Dendritic cell treated with granulocyte-macrophage colony-stimulating factor and Interleukin-4, amounts not matched to agents 40 ng/mL and 50 ng/mL, for 4 days (primary cell): ENCODE measurements at regions not wholly inside any gene's neighbourhood (a gene's known extent, or its start where the extent isn't known, plus 50 kb on each side); places are given as distances from the start of the nearest gene placed in this dataset.
"Not testable (repeated sequence)": the region's sequence is repeated elsewhere in the genome, so short reads cannot be mapped to it uniquely, and the experiment has no call there.

Source experiments
- H3K27ac Mint-ChIP-seq: one replicate; pipeline ENCODE4 v1.8.0; 2022; ENCODE audit warnings: mild to moderate bottlenecking, mixed read lengths
- H3K27me3 Mint-ChIP-seq: one replicate; pipeline ENCODE4 v1.8.0; 2022; ENCODE audit warnings: mild to moderate bottlenecking, mixed read lengths
- H3K36me3 Mint-ChIP-seq: one replicate; pipeline ENCODE4 v1.8.0; 2022; ENCODE audit warnings: low read depth, mixed read lengths
- H3K4me1 Mint-ChIP-seq: one replicate; pipeline ENCODE4 v1.8.0; 2022; ENCODE audit warnings: low read depth, mixed read lengths
- H3K4me3 Mint-ChIP-seq: one replicate; pipeline ENCODE4 v1.8.0; 2022; ENCODE audit warnings: mild to moderate bottlenecking, moderate library complexity, mixed read lengths
- H3K9me3 Mint-ChIP-seq: one replicate; pipeline ENCODE4 v1.8.0; 2022; ENCODE audit warnings: mixed read lengths
- intact Hi-C: fragments of 100-400 bp; cut with micrococcal nuclease; formaldehyde crosslinking; loops from one replicate; pipeline ENCODE4 v1.15.0; 2022

DNA sequence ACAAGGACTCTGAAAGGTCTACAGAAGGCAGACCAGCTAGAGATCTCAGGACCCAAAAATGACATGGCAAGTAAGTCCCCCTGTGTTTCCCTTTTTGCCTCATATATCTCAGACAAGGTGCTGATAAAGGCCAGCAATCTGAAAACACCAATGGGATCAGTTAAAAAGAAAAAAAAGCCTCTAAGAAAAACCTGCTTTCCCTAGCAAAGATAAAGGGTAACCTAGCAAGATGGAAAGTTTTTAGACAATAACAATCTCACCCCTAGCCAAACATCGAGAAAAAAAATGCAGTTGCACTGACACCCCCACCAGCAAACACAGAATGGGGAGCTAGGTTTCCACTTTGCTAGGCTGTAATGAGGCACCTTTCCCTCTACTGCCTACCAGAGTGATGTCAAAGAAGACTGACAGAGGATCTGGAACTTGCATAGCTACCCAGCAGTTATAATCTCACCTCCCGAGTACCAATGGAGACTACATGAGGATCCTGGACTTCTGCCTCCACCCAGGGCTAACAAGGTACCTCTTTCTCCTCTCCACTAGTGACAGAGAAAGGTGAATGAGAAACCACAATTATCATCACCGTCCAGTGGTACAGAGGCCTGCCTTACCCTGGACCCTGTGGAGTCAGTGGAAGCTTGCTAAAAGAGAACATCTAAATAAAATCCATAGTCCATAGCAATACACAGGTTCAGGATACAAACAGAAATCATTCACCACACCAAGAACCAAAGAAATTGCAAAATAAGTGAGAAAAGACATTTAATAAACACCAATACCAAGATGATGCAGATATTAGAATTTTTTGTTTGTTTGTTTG, 240.8 kb downstream of the ARHGAP12 start:
- Mint-ChIP-seq H3K4me1 (no peaks in the 10 kb centered on the region), H3K27me3 (no peaks in the 10 kb centered on the region), H3K27ac (no peak overlapping the region), H3K4me3 (no peak overlapping the region), H3K9me3 (peaks cover 62% of the 10 kb centered on the region), H3K36me3 (peaks cover 14% of the 10 kb centered on the region)
- intact Hi-C loops, result no loop called here

DNA sequence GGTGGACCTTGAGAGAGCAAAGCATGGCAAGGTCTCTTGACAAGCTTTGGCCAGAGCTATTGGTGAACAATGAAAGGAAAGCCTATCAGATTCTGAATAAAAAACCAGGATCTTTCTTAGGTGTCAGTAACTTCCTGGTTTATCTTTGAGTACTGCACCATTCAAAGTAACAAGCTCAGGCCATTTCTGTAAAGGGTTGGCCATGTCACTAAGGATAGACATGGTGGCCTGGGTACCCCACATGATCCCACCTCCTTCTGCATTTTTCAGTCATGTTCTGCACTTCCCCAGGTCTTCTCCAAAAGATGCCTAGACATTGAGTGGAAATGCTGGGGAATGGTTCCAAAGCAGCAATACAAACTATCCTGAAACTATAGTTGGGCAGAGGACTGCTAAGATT, 242.0 kb downstream of the ARHGAP12 start:
- H3K9me3 Mint-ChIP-seq, result peaks cover 74% of the 10 kb centered on the region
- H3K4me1 Mint-ChIP-seq, result no peaks in the 10 kb centered on the region
- no peak overlapping the region for H3K27ac Mint-ChIP-seq
- no peaks in the 10 kb centered on the region for H3K27me3 Mint-ChIP-seq
- intact Hi-C loops, result no loop called here
- H3K4me3 Mint-ChIP-seq, result no peak overlapping the region
- peaks cover 14% of the 10 kb centered on the region for H3K36me3 Mint-ChIP-seq

GRCh38 chr10:31683682-31684081, 244.9 kb downstream of the ARHGAP12 start:
- no peak overlapping the region for H3K27ac Mint-ChIP-seq
- H3K9me3 Mint-ChIP-seq, result peaks cover 64% of the 10 kb centered on the region
- intact Hi-C loops, result no loop called here
- peaks cover 2% of the 10 kb centered on the region for H3K36me3 Mint-ChIP-seq
- H3K4me1 Mint-ChIP-seq, result no peaks in the 10 kb centered on the region
- no peak overlapping the region for H3K4me3 Mint-ChIP-seq
- no peaks in the 10 kb centered on the region for H3K27me3 Mint-ChIP-seq

GRCh38 chr10:31679936-31680335, 248.7 kb downstream of the ARHGAP12 start:
- H3K36me3 Mint-ChIP-seq, result no peaks in the 10 kb centered on the region
- no peaks in the 10 kb centered on the region for H3K27me3 Mint-ChIP-seq
- H3K9me3 Mint-ChIP-seq, result peaks cover 62% of the 10 kb centered on the region
- H3K4me3 Mint-ChIP-seq, result no peak overlapping the region
- no peak overlapping the region for H3K27ac Mint-ChIP-seq
- H3K4me1 Mint-ChIP-seq, result no peaks in the 10 kb centered on the region
- intact Hi-C loops, result no loop called here

DNA sequence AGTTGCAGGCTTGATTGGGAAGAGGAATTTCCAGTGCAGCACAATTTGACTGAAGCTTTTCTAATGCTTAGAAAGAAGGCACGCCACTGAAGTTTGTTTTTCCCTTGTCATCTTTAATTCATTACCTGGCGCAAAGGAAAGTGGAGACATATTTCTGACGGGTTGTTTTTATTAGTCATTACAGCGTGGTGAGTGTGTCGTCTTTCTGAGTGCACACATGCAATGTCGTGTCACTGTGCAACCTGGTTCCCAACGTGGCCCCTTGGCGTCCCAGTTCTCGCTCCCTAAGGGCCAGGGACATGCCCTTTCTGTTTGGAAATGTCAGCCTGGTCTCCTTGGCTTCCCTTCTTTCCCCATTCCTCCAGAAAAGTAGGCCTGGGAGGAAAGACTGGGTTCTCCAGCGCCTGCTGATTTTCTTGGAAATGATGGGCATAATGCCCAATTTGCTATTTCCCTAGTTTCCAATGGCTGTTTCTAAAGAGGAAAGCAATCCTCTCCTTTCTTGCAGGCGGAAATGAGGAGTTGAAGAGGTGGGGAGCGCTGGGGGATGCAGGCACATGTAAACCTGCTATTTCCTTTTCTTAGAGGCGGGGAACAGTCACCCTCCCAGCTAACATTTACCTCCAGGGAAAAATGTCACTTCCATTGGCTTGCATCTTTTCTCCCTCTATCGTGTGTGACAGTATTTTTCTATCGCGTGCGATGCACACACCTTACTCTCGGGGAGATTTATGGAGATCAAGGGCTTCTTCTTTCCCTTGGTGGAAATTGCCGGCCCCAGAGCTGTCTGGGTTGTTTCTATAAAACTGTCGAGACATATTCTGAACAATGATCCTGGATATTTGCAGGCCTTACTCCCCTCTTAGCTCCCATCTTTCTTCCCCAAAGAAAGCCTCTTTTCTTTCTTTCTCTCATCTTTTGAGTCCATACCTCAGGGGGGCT, 249.8 kb downstream of the ARHGAP12 start:
- peaks cover 62% of the 10 kb centered on the region for H3K9me3 Mint-ChIP-seq
- H3K27me3 Mint-ChIP-seq, result no peaks in the 10 kb centered on the region
- H3K27ac Mint-ChIP-seq, result no peak overlapping the region

DNA sequence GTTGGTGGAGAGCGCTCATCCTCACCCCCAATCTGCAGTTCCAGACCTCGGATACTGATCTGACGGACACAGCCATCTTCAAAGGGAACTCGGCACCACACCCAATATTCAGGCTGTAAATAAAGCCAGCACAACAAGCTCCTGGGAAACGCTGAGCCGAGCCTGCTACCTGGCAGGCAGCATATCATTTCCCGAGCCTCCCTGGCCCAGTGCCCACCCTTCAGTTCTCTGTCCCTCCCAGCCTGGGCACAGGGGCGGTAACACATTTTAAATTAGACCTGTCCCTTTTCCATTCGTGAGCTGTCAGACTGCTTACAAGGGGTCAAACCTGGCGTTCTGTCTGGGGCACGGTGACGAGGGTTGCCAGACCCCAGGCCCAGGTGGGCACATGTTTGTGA, 250.5 kb downstream of the ARHGAP12 start:
- Mint-ChIP-seq H3K4me3 (no peak overlapping the region), H3K27ac (no peak overlapping the region), H3K27me3 (no peaks in the 10 kb centered on the region), H3K36me3 (peaks cover 5% of the 10 kb centered on the region), H3K4me1 (no peaks in the 10 kb centered on the region), H3K9me3 (peaks cover 62% of the 10 kb centered on the region)
- intact Hi-C loops, result no loop called here

More for the DNA sequence above, 249.8 kb downstream of the ARHGAP12 start:
- H3K4me3 Mint-ChIP-seq, result no peak overlapping the region
- H3K4me1 Mint-ChIP-seq, result no peaks in the 10 kb centered on the region
- intact Hi-C loops, result no loop called here
- peaks cover 3% of the 10 kb centered on the region for H3K36me3 Mint-ChIP-seq

GRCh38 chr10:31677195-31678138, 251.2 kb downstream of the ARHGAP12 start:
- H3K4me1 Mint-ChIP-seq, result no peaks in the 10 kb centered on the region

GRCh38 chr10:31675726-31676125, 252.9 kb downstream of the ARHGAP12 start:
- Mint-ChIP-seq H3K9me3 (peaks cover 62% of the 10 kb centered on the region), H3K4me1 (no peaks in the 10 kb centered on the region), H3K27ac (no peak overlapping the region), H3K4me3 (no peak overlapping the region), H3K27me3 (no peaks in the 10 kb centered on the region), H3K36me3 (peaks cover 11% of the 10 kb centered on the region)
- intact Hi-C loops, result no loop called here

More at GRCh38 chr10:31677195-31678138, 251.2 kb downstream of the ARHGAP12 start:
- Mint-ChIP-seq H3K36me3 (peaks cover 5% of the 10 kb centered on the region), H3K27ac (no peak overlapping the region), H3K27me3 (no peaks in the 10 kb centered on the region), H3K9me3 (peaks cover 62% of the 10 kb centered on the region), H3K4me3 (no peak overlapping the region)
- intact Hi-C loops, result no loop called here

DNA sequence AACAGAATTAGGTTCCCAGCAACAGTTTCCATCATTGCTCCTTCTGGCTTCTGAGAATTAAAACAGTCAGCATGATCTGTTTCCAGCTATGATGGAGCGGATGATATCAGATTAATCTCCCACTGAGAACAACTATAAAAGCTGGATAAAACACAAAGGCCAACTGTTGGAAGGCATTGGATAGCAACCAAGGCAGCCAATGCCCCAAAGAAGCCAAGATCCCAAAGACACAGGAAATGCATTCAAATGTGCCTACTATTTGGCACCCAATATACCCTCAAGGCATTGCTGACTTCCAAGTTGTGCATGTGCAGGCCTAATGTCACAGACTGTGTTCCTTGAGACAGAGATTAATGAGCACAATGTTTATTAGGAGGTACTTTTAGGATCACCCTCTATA, 259.3 kb downstream of the ARHGAP12 start:
- no peak overlapping the region for H3K27ac Mint-ChIP-seq
- H3K4me3 Mint-ChIP-seq, result no peak overlapping the region
- H3K4me1 Mint-ChIP-seq, result peaks cover 10% of the 10 kb centered on the region
- H3K36me3 Mint-ChIP-seq, result peaks cover 11% of the 10 kb centered on the region
- intact Hi-C loops, result no loop called here
- H3K27me3 Mint-ChIP-seq, result no peaks in the 10 kb centered on the region
- peaks cover 41% of the 10 kb centered on the region for H3K9me3 Mint-ChIP-seq

DNA sequence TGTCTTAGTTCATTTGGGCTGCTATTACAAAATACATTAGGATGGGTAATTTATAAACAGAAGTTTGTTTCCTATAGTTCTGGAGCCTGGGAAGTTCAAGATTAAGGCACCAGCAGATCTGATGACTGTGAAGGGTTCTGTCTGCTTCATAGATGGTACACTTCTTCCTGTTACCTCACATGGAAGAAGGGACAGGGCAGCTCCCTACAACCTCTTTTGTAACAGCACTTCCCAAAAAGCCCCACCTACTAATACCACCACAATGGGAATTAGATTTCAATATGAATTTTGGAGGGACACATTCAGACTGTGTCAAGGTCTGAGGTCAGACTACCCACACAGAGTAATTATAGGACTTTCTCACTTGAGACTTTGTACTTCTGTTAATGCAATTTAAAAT, 260.3 kb downstream of the ARHGAP12 start:
- Mint-ChIP-seq H3K27ac (no peak overlapping the region), H3K36me3 (peaks cover 6% of the 10 kb centered on the region)

DNA sequence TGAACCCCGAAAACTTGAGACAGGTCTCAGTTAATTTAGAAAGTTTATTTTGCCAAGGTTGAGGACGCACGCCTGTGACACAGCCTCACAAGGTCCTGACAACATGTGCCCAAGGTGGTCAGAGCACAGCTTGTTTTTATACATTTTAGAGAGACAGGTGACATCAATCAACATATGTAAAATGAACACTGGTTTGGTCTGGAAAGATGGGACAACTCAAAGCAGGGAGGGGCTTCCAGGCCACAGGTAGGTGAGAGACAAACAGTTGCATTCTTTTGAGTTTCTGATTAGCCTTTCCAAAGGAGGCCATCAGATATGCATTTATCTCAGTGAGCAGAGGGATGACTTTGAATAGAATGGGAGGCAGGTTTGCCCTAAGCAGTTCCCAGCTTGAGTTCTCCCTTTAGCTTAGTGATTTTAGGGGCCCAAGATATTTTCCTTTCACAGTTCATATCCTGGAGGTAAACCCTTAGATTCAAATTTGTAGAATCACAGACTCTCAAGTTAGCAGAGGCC, 262.8 kb downstream of the ARHGAP12 start:
- H3K4me3 Mint-ChIP-seq, H3K9me3 Mint-ChIP-seq, H3K27me3 Mint-ChIP-seq, intact Hi-C loops, H3K36me3 Mint-ChIP-seq, H3K27ac Mint-ChIP-seq: not testable (repeated sequence)
- peaks cover 10% of the 10 kb centered on the region for H3K4me1 Mint-ChIP-seq

More for the DNA sequence above, 260.3 kb downstream of the ARHGAP12 start:
- peaks cover 10% of the 10 kb centered on the region for H3K4me1 Mint-ChIP-seq
- peaks cover 30% of the 10 kb centered on the region for H3K9me3 Mint-ChIP-seq
- no peaks in the 10 kb centered on the region for H3K27me3 Mint-ChIP-seq
- H3K4me3 Mint-ChIP-seq, result no peak overlapping the region
- intact Hi-C loops, result no loop called here

DNA sequence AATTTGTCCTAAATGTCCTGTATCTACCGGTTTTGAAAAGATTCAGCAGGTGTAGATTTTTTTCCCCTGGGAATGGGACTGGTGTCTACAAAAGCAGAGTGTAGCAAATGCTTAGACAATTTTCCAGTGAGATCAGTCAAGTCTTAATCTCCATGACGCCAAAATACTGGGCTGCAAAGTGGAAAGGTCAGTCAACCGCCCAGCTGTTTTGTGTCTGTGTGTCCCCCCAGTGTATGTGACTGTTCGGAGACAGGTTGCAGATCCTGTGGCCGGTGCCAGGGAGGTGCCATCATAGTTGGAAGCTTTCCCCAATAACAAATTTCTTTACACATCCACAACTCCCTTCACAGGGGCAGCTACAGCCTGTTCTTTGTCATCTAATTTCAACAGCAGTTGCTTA, 263.8 kb downstream of the ARHGAP12 start:
- Mint-ChIP-seq H3K9me3 (no peaks in the 10 kb centered on the region), H3K4me1 (peaks cover 10% of the 10 kb centered on the region), H3K27me3 (no peaks in the 10 kb centered on the region), H3K4me3 (no peak overlapping the region), H3K27ac (no peak overlapping the region), H3K36me3 (no peaks in the 10 kb centered on the region)
- intact Hi-C loops, result no loop called here

DNA sequence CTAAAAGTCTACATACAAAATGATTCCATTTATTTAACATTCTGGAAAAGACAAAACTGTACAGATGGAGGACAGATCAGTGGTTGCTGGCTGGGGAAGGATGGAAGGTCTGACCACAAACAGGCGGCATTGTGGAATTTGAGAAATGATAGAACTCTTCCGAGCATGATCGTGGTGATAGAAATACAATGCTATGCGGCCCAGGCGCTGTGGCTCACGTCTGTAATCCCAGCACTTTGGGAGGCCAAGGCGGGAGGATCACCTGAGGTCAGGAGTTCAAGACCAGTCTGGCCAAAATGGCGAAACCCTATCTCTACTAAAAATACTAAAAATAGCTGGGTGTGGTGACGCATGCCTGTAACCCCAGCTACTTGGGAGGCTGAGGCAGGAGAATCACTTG, 264.6 kb downstream of the ARHGAP12 start:
- not testable (repeated sequence) for H3K36me3 Mint-ChIP-seq

More for the DNA sequence above, 264.6 kb downstream of the ARHGAP12 start:
- H3K27ac Mint-ChIP-seq, H3K27me3 Mint-ChIP-seq, H3K4me3 Mint-ChIP-seq, intact Hi-C loops, H3K9me3 Mint-ChIP-seq: not testable (repeated sequence)
- H3K4me1 Mint-ChIP-seq, result peaks cover 10% of the 10 kb centered on the region
